ENCODE measurements at regions not wholly inside any gene's neighbourhood (a gene's known extent, or its start where the extent isn't known, plus 50 kb on each side); places are given as distances from the start of the nearest gene placed in this dataset.

- TF ChIP-seq CTCF (IDR thresholded peaks at IDR 0.05; ENCODE audit: control extremely low read depth in 1 of 3, insufficient read depth in 1 of 3, low read depth in 1 of 3, low read length in 3 of 3) = no peak
- TF ChIP-seq ZNF274 (IDR thresholded peaks at IDR 0.05; ENCODE audit: borderline replicate concordance, extremely low read depth, low read length) = no peak
- TF ChIP-seq BRCA1 (IDR thresholded peaks at IDR 0.05; ENCODE audit: low read depth, low read length) = no peak
- no peak for TF ChIP-seq TAF1 (IDR thresholded peaks at IDR 0.05; ENCODE audit: low read depth, low read length)
- no peak for TF ChIP-seq SRF (IDR thresholded peaks at IDR 0.05; ENCODE audit: low read depth, low read length)
Observed at GRCh38 chr2:58992062-58992706, 751.1 kb upstream of the FANCL start.
